ENCODE measurements at regions not wholly inside any gene's neighbourhood (a gene's known extent, or its start where the extent isn't known, plus 50 kb on each side); places are given as distances from the start of the nearest gene placed in this dataset.

GRCh38 chr10:106308284-106308683, 856.2 kb downstream of the SORCS1 start:
- TF ChIP-seq CTCF (IDR thresholded peaks at IDR 0.05) = no peak
- no peak for TF ChIP-seq EZH2 (IDR thresholded peaks at IDR 0.05; ENCODE audit: borderline replicate concordance, insufficient read depth, low read depth, low read length, poor library complexity, severe bottlenecking)

Measured in B cell (primary cell).